Naive thymus-derived CD4-positive, alpha-beta T cell (primary cell): ENCODE measurements at regions not wholly inside any gene's neighbourhood (a gene's known extent, or its start where the extent isn't known, plus 50 kb on each side); places are given as distances from the start of the nearest gene placed in this dataset.

Source experiments
- ATAC-seq: fragments of 150-1000 bp; cut with Tn5 transposase; 2 replicates; pipeline ENCODE4 v1.10.0; 2021; ENCODE audit warnings: mild to moderate bottlenecking, moderate library complexity
- CTCF ChIA-PET: fragments of 350-600 bp; sonication (Branson Sonifier 250); formaldehyde crosslinking; loops from one replicate; lab custom pipeline; 2021; ENCODE audit warnings: antibody characterized with exemption; lab: Charles Lee
- POLR2A ChIA-PET: fragments of 350-600 bp; sonication (Branson Sonifier 250); formaldehyde crosslinking; loops from one replicate; lab custom pipeline; 2021; ENCODE audit warnings: antibody characterized with exemption, inconsistent platforms; lab: Charles Lee
- DNase-seq, 9 donors: peaks; one replicate each; pipeline versions ENCODE4 v3.0.0 to v3.0.0-alpha.2; 2020 to 2022; ENCODE audit warnings: mixed read lengths in 1 of 9
- H3K27ac ChIP-seq: one replicate; pipeline ENCODE4 v1.7.0; 2013; ENCODE audit warnings: mild to moderate bottlenecking, low read depth, low read length, moderate library complexity
- H3K27me3 ChIP-seq, 2 donors: one replicate each; pipeline ENCODE4 v1.7.0; 2013; ENCODE audit warnings: low read length in 2 of 2, mild to moderate bottlenecking in 2 of 2, moderate library complexity in 2 of 2; ENCODE audit not compliant: control insufficient read depth in 2 of 2, insufficient read depth in 2 of 2
- H3K36me3 ChIP-seq, 3 experiments: 1 replicate in 2 of 3; 2 replicates in 1 of 3; pipeline ENCODE4 v1.7.0; 2013; ENCODE audit warnings: low read length in 3 of 3, mild to moderate bottlenecking in 3 of 3, moderate library complexity in 1 of 3; ENCODE audit not compliant: insufficient read depth in 3 of 3, control insufficient read depth in 2 of 3
- H3K4me1 ChIP-seq, 2 donors: one replicate each; pipeline ENCODE4 v1.7.0; 2013; ENCODE audit warnings: low read length in 2 of 2, mild to moderate bottlenecking in 2 of 2, moderate library complexity in 1 of 2; ENCODE audit not compliant: control insufficient read depth in 2 of 2, insufficient read depth in 2 of 2
- H3K4me3 ChIP-seq: 2 replicates; pipeline ENCODE4 v1.7.0; 2013; ENCODE audit warnings: mild to moderate bottlenecking, low read length
- H3K9me3 ChIP-seq, 3 experiments: 1 replicate in 2 of 3; 2 replicates in 1 of 3; pipeline ENCODE4 v1.7.0; 2013; ENCODE audit warnings: low read length in 3 of 3; ENCODE audit not compliant: control insufficient read depth in 2 of 3
- H3K27ac Mint-ChIP-seq, 9 donors: one replicate each; pipeline ENCODE4 v1.8.0; 2020 to 2022; ENCODE audit warnings: mixed read lengths in 9 of 9, mild to moderate bottlenecking in 8 of 9, moderate library complexity in 5 of 9, inconsistent platforms in 2 of 9
- H3K27me3 Mint-ChIP-seq, 5 donors: one replicate each; pipeline ENCODE4 v1.8.0; 2021 to 2022; ENCODE audit warnings: mixed read lengths in 5 of 5, mild to moderate bottlenecking in 1 of 5
- H3K36me3 Mint-ChIP-seq, 5 donors: one replicate each; pipeline ENCODE4 v1.8.0; 2020 to 2022; ENCODE audit warnings: mixed read lengths in 5 of 5, mild to moderate bottlenecking in 3 of 5, inconsistent platforms in 1 of 5
- H3K4me1 Mint-ChIP-seq, 7 donors: one replicate each; pipeline ENCODE4 v1.8.0; 2020 to 2022; ENCODE audit warnings: mixed read lengths in 7 of 7, mild to moderate bottlenecking in 3 of 7, inconsistent platforms in 1 of 7
- H3K4me3 Mint-ChIP-seq, 10 donors: one replicate each; pipeline ENCODE4 v1.8.0; 2020 to 2022; ENCODE audit warnings: mild to moderate bottlenecking in 10 of 10, mixed read lengths in 10 of 10, moderate library complexity in 6 of 10, inconsistent platforms in 2 of 10
- H3K9me3 Mint-ChIP-seq, 11 donors: one replicate each; pipeline ENCODE4 v1.8.0; 2020 to 2022; ENCODE audit warnings: mixed read lengths in 11 of 11, mild to moderate bottlenecking in 4 of 11, inconsistent platforms in 1 of 11, moderate library complexity in 1 of 11
- intact Hi-C, 2 donors: fragments of 100-400 bp; cut with micrococcal nuclease; formaldehyde crosslinking; loops; one replicate each; pipeline ENCODE4 v1.15.1; 2023

DNA sequence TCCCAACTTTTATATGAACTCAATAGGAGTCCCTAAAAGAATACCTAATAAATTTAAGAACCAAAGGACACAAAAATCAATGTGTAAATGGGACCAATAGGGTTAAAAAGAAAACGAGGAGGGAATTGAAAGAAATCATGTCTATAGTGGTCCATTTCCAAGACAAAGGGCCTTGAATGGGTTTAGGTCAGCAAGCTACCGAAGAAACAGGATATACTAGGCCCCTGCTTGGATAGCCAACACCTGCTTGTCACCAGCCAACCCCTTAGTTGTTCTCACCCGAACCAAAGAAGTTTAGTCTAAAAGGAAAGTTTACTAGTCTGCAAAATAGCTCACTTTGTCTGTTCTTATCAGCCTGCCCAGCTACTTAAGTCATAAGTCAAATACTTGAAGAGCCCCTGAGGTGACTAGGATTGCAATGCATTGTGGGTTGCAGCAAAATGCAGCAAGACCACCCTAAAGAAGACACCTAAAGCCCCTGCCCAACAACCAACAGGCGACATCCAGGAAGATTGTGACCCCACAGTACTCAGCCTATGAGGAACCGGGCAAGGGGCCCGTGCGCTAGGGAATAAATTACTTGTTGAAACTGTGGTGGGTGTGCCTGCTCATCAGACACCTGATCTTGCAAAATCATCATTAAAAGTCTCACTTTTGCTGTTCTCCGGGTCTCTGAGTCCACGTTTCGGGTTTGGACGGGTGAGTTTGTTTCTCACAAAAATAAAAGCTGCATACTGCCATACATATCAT lies 183.9 kb upstream of the PPP1R26 start:
- CTCF ChIA-PET: no interaction called here

DNA sequence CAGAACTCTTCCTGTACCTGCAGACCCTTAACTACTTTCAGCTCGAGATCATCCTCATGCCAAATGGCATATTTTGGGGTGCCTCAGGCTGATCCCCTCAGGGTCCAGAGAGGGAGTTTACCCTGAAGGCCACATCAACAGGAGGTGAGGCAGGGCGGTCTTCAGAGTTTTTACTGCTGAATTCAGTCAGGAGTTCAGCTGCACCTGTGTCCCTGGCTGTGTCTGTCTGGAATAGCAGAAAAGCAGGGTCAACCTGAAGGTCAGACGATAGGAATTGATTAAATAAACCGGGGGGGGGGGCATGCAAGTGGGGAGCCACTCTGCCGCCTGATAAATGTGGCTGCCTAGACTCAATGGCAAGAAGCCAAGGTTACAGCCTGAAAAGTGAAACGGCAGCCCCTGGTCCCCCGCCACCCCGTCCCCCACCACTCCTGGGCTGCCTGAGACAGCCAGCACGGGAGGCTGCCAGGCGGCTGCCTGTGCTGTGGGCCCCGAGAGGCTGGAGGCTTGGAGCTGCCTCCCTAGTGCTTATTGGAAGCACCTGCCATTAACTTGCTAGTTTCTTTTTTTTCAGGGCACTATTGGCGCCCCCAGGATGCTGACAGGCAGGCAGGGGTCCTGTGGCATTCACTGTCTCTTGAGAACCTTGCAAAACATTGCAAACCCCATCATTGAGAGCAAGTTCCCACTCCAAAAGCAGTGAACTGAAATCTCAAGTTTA lies 182.7 kb upstream of the PPP1R26 start:
- H3K36me3 Mint-ChIP-seq: no peaks in the 10 kb centered on the region
- H3K4me3 ChIP-seq: no peak overlapping the region
- no peaks in the 10 kb centered on the region for H3K27me3 ChIP-seq
- ATAC-seq (no peak), DNase-seq (no peak)
- no peak overlapping the region for H3K27ac ChIP-seq
- intact Hi-C loops: no loop called here
- H3K4me1 ChIP-seq: no peaks in the 10 kb centered on the region
- no peaks in the 10 kb centered on the region for H3K9me3 ChIP-seq
- H3K4me1 Mint-ChIP-seq: no peaks in the 10 kb centered on the region
- peaks cover 0 to 1% (median 0%) of the 10 kb centered on the region in 11 donors for H3K9me3 Mint-ChIP-seq
- POLR2A ChIA-PET: no interaction called here
- peaks cover 2 to 24% (median 4%) of the 10 kb centered on the region in 5 donors for H3K27me3 Mint-ChIP-seq
- CTCF ChIA-PET: interaction anchor here (0.6 kb wide), 1 partner anchor 1368 kb away, joined by 4 read pairs; no protein-coding TSS in a partner anchor
- no peaks in the 10 kb centered on the region for H3K36me3 ChIP-seq
- no peak overlapping the region for H3K4me3 Mint-ChIP-seq
- no peak overlapping the region for H3K27ac Mint-ChIP-seq

More for the DNA sequence above, 183.9 kb upstream of the PPP1R26 start:
- Histone ChIP-seq H3K27me3 (no peaks in the 10 kb centered on the region), H3K4me1 (no peaks in the 10 kb centered on the region), H3K4me3 (no peak overlapping the region), H3K9me3 (no peaks in the 10 kb centered on the region), H3K27ac (no peak overlapping the region), H3K36me3 (no peaks in the 10 kb centered on the region)
- no peak for ATAC-seq
- no peak overlapping the region for H3K27ac Mint-ChIP-seq
- H3K4me1 Mint-ChIP-seq: no peaks in the 10 kb centered on the region
- H3K27me3 Mint-ChIP-seq: peaks cover 2 to 24% (median 10%) of the 10 kb centered on the region in 5 donors
- no peak overlapping the region for H3K4me3 Mint-ChIP-seq
- no peaks in the 10 kb centered on the region for H3K36me3 Mint-ChIP-seq
- peaks cover 0 to 1% (median 0%) of the 10 kb centered on the region in 11 donors for H3K9me3 Mint-ChIP-seq
- no peak for DNase-seq
- POLR2A ChIA-PET: no interaction called here
- intact Hi-C loops: no loop called here

DNA sequence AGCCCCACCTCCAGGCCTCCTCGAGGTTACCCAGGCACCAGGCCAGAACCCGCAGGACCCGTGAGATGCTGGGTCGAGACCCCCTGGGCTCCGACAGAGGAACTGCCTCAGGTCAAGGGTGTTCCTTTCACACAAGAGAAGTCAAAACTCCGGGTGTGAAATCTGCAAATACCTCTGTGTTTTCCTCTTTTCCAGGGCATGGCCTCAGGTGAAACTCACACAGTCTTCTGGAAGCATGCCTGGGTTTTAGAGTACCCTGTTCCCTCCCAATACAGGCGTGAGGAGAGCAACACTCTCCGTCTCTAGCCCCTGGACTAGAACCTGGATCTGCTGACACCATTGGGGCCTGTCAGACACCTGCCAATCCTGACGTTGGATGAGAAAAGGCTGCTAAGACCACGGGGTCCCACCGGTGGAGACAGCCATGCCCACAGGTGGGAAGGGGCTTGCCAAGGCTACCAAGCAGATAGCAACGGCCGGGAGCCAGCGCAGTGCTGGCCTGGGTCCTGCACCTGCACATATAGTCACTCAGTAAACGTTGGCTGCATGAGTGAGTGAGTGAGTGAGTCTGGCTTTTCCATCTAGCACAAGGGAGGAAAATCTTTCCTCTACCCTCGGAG lies 182.0 kb upstream of the PPP1R26 start:
- ChIA-PET POLR2A (no interaction called here), CTCF (no interaction called here)
- H3K9me3 Mint-ChIP-seq: peaks cover 0 to 1% (median 0%) of the 10 kb centered on the region in 11 donors
- H3K4me1 Mint-ChIP-seq: no peaks in the 10 kb centered on the region
- H3K4me1 ChIP-seq: no peaks in the 10 kb centered on the region
- peaks cover 2 to 24% (median 4%) of the 10 kb centered on the region in 5 donors for H3K27me3 Mint-ChIP-seq
- DNase-seq (no peak), ATAC-seq (no peak)
- no peak overlapping the region for H3K27ac ChIP-seq
- no peaks in the 10 kb centered on the region for H3K36me3 Mint-ChIP-seq
- no peaks in the 10 kb centered on the region for H3K36me3 ChIP-seq
- H3K4me3 ChIP-seq: no peak overlapping the region
- no peak overlapping the region for H3K4me3 Mint-ChIP-seq
- intact Hi-C loops: no loop called here
- H3K27me3 ChIP-seq: no peaks in the 10 kb centered on the region
- no peaks in the 10 kb centered on the region for H3K9me3 ChIP-seq
- no peak overlapping the region for H3K27ac Mint-ChIP-seq

DNA sequence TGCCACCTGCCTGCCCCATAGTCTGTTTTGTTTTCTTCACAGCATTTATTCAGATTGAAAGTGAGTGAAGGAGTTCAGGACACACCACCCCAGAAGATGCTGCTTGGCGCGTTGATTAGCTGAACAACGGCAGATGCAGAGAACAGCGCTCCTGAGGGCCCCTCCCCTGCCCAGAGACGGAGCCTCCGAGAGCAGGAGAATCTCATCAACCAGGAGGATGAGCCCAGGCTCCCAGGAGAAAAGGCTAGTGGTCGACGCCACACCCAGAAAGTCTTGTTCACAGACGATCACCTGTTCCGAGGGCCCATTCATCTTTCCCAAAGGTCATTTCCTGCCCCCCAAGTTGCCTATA lies 180.4 kb upstream of the PPP1R26 start:
- H3K4me1 Mint-ChIP-seq: peaks cover 0 to 6% (median 4%) of the 10 kb centered on the region in 7 donors
- H3K27ac Mint-ChIP-seq: no peak overlapping the region
- peaks cover 2 to 32% (median 10%) of the 10 kb centered on the region in 5 donors for H3K27me3 Mint-ChIP-seq
- Histone ChIP-seq H3K4me1 (no peaks in the 10 kb centered on the region), H3K9me3 (no peaks in the 10 kb centered on the region), H3K4me3 (no peak overlapping the region), H3K36me3 (no peaks in the 10 kb centered on the region), H3K27ac (no peak overlapping the region), H3K27me3 (no peaks in the 10 kb centered on the region)
- H3K9me3 Mint-ChIP-seq: peaks cover 0 to 7% (median 3%) of the 10 kb centered on the region in 11 donors
- intact Hi-C loops: no loop called here
- POLR2A ChIA-PET: no interaction called here
- DNase-seq (no peak), ATAC-seq (no peak)
- CTCF ChIA-PET: no interaction called here
- H3K36me3 Mint-ChIP-seq: no peaks in the 10 kb centered on the region
- no peak overlapping the region for H3K4me3 Mint-ChIP-seq

DNA sequence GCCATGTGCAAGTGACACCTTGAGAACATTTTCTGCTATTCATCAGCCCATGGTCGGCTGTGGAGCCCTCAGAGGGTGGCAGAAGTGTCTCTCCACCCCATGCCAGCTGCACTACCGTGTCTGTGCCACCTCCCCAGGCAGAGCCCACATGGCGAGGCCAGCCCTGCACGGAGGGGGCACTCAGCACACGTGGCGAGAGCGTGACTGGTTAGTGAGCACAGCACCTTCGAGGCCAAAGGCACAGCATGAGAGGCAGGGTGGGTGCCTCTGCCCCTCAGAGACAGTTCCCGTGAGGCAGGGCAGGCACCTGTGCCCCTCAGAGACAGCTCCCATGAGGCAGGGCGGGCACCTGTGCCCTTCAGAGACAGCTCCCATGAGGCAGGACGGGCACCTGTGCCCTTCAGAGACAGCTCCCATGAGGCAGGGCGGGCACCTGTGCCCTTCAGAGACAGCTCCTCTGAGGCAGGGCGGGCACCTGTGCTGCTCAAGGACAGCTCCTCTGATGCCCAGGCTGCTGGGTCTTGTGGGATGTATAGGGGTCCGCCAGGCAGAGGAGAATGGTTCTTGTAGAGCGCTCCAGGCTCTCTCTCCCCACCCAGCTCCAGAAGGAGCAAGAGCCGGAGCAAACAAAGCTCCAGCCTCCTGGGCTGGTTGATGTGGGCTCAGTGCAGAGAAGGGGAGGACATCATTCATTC lies 179.8 kb upstream of the PPP1R26 start:
- ATAC-seq (no peak), DNase-seq (no peak)
- Histone ChIP-seq H3K36me3 (no peaks in the 10 kb centered on the region), H3K4me3 (no peak overlapping the region), H3K27me3 (no peaks in the 10 kb centered on the region), H3K27ac (no peak overlapping the region), H3K9me3 (no peaks in the 10 kb centered on the region), H3K4me1 (no peaks in the 10 kb centered on the region)
- H3K36me3 Mint-ChIP-seq: no peaks in the 10 kb centered on the region
- H3K4me3 Mint-ChIP-seq: no peak overlapping the region
- intact Hi-C loops: no loop called here
- ChIA-PET POLR2A (no interaction called here), CTCF (no interaction called here)
- H3K9me3 Mint-ChIP-seq: peaks cover 0 to 9% (median 3%) of the 10 kb centered on the region in 11 donors
- no peak overlapping the region for H3K27ac Mint-ChIP-seq
- H3K27me3 Mint-ChIP-seq: peaks cover 2 to 35% (median 11%) of the 10 kb centered on the region in 5 donors
- peaks cover 0 to 6% (median 4%) of the 10 kb centered on the region in 7 donors for H3K4me1 Mint-ChIP-seq

DNA sequence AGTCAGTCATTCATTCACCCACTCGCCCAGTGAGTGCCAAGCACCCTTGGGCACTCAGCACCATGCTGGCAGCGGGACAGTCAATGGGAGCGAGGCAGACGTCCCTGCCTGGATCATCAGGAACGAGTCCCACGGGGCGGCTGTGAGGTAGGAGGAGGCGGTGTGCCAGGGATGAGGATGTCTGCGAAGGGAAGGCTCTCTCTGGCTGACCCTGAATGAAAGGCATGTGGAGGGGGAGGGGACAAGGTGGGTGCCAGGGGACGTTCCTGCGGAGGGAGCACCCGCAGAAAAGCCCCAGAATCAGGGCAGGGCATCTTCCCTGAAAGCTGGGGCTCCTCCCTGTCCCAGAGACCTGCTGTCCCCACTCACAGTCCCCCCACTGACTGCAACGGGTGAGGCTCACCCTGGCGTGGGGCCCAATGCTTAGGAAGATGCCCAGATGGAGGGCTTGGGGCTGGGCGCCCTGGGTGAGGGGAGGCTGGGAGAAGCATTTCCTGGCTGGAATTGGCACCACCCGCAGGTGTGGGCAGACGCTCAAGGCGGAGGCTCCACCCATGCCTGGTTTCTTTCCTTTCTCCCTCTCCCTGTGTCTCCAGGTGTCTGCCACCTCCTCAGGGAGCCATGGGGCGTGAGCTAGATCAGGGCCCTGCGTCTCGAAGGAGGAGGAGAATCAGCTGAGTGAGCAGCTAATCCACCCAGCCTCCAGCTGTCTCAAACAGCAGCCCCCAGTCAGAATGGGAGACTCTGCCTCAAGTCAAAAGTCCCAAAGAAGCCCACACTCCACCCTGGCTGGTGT lies 179.0 kb upstream of the PPP1R26 start:
- intact Hi-C loops: no loop called here
- H3K4me1 Mint-ChIP-seq: peaks cover 0 to 6% (median 4%) of the 10 kb centered on the region in 7 donors
- H3K27me3 Mint-ChIP-seq: peaks cover 2 to 35% (median 11%) of the 10 kb centered on the region in 5 donors
- H3K4me3 ChIP-seq: no peak overlapping the region
- no peaks in the 10 kb centered on the region for H3K27me3 ChIP-seq
- no peaks in the 10 kb centered on the region for H3K36me3 ChIP-seq
- H3K9me3 Mint-ChIP-seq: peaks cover 0 to 9% (median 3%) of the 10 kb centered on the region in 11 donors
- no peak overlapping the region for H3K4me3 Mint-ChIP-seq
- no peaks in the 10 kb centered on the region for H3K9me3 ChIP-seq
- CTCF ChIA-PET: no interaction called here
- no peak overlapping the region for H3K27ac ChIP-seq
- DNase-seq (no peak), ATAC-seq (no peak)
- H3K36me3 Mint-ChIP-seq: no peaks in the 10 kb centered on the region
- no peaks in the 10 kb centered on the region for H3K4me1 ChIP-seq
- H3K27ac Mint-ChIP-seq: no peak overlapping the region
- POLR2A ChIA-PET: no interaction called here
